CD8-positive, alpha-beta memory T cell (primary cell): ENCODE measurements at regions not wholly inside any gene's neighbourhood (a gene's known extent, or its start where the extent isn't known, plus 50 kb on each side); places are given as distances from the start of the nearest gene placed in this dataset.

Experiments used
- CTCF ChIA-PET: fragments of 350-600 bp; sonication (Branson Sonifier 250); formaldehyde crosslinking; loops from one replicate; lab custom pipeline; 2021; ENCODE audit warnings: antibody characterized with exemption; lab: Charles Lee
- POLR2A ChIA-PET: fragments of 350-600 bp; sonication (Branson Sonifier 250); formaldehyde crosslinking; loops from one replicate; lab custom pipeline; 2021; ENCODE audit warnings: antibody characterized with exemption; lab: Charles Lee
- DNase-seq, 5 donors: peaks; one replicate each; pipeline versions ENCODE4 v3.0.0 to v3.0.0-alpha.2; 2020 to 2022; ENCODE audit warnings: mixed read lengths in 1 of 5
- H3K27ac ChIP-seq: one replicate; pipeline ENCODE4 v1.7.0; 2013; ENCODE audit warnings: low read depth, mild to moderate bottlenecking, low read length, moderate library complexity
- H3K27me3 ChIP-seq: 2 replicates; pipeline ENCODE4 v1.7.0; 2013; ENCODE audit warnings: low read length, mild to moderate bottlenecking; ENCODE audit not compliant: insufficient read depth, poor library complexity, severe bottlenecking
- H3K36me3 ChIP-seq: 2 replicates; pipeline ENCODE4 v1.7.0; 2013; ENCODE audit warnings: mild to moderate bottlenecking, low read length, moderate library complexity; ENCODE audit not compliant: insufficient read depth
- H3K4me1 ChIP-seq: 2 replicates; pipeline ENCODE4 v1.7.0; 2013; ENCODE audit warnings: mild to moderate bottlenecking, low read length, moderate library complexity; ENCODE audit not compliant: insufficient read depth
- H3K4me3 ChIP-seq: 2 replicates; pipeline ENCODE4 v1.7.0; 2013; ENCODE audit warnings: mild to moderate bottlenecking, low read length
- H3K9me3 ChIP-seq: 2 replicates; pipeline ENCODE4 v1.7.0; 2013; ENCODE audit warnings: mild to moderate bottlenecking, low read length
- H3K27ac Mint-ChIP-seq, 8 donors: one replicate each; pipeline ENCODE4 v1.8.0; 2020 to 2021; ENCODE audit warnings: mixed read lengths in 8 of 8, mild to moderate bottlenecking in 6 of 8, inconsistent platforms in 3 of 8, moderate library complexity in 3 of 8
- H3K27me3 Mint-ChIP-seq, 2 donors: one replicate each; pipeline ENCODE4 v1.8.0; 2020 to 2021; ENCODE audit warnings: mixed read lengths in 2 of 2, mild to moderate bottlenecking in 1 of 2, moderate library complexity in 1 of 2
- H3K36me3 Mint-ChIP-seq, 3 donors: one replicate each; pipeline ENCODE4 v1.8.0; 2020 to 2021; ENCODE audit warnings: mixed read lengths in 3 of 3, inconsistent platforms in 1 of 3, mild to moderate bottlenecking in 1 of 3
- H3K4me1 Mint-ChIP-seq, 3 donors: one replicate each; pipeline ENCODE4 v1.8.0; 2020 to 2021; ENCODE audit warnings: mixed read lengths in 3 of 3, inconsistent platforms in 1 of 3, mild to moderate bottlenecking in 1 of 3
- H3K4me3 Mint-ChIP-seq, 7 donors: one replicate each; pipeline ENCODE4 v1.8.0; 2020 to 2021; ENCODE audit warnings: mixed read lengths in 7 of 7, mild to moderate bottlenecking in 6 of 7, moderate library complexity in 4 of 7, inconsistent platforms in 2 of 7
- H3K9me3 Mint-ChIP-seq, 5 donors: one replicate each; pipeline ENCODE4 v1.8.0; 2020 to 2022; ENCODE audit warnings: mixed read lengths in 5 of 5, mild to moderate bottlenecking in 3 of 5, moderate library complexity in 2 of 5, inconsistent platforms in 1 of 5

DNA sequence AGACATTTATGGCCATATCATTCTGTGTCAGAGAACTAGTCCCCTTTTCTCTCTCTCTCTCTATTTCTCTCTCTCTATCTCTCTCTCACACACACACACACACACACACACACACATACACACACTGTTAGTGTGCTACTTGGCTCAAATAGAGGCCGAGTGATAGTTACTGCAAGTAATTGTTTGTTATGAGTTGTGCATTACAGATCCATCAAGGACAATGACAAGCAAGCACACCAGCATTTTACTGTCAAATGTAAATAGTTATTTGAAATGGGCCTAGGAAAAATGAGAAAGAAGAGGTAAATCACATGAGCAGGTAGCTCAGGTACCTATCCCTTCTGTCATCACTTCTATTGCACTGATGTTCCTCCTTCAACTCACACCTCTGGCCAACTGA is 122.4 kb upstream of the CDH7 start:
- Mint-ChIP-seq H3K27me3 (no peaks in the 10 kb centered on the region), H3K4me3 (no peak overlapping the region), H3K27ac (no peak overlapping the region), H3K36me3 (no peaks in the 10 kb centered on the region), H3K9me3 (peaks cover 0 to 18% (median 7%) of the 10 kb centered on the region in 5 donors), H3K4me1 (no peaks in the 10 kb centered on the region)
- Histone ChIP-seq H3K4me1 (no peaks in the 10 kb centered on the region), H3K9me3 (no peaks in the 10 kb centered on the region), H3K36me3 (no peaks in the 10 kb centered on the region), H3K27me3 (no peaks in the 10 kb centered on the region), H3K4me3 (no peak overlapping the region), H3K27ac (no peak overlapping the region)
- ChIA-PET POLR2A (no interaction called here), CTCF (no interaction called here)
- no peak for DNase-seq

GRCh38 chr18:65623676-65624075 is 127.1 kb upstream of the CDH7 start:
- ChIA-PET POLR2A (no interaction called here), CTCF (no interaction called here)
- Mint-ChIP-seq H3K27ac (no peak overlapping the region), H3K4me1 (no peaks in the 10 kb centered on the region), H3K36me3 (no peaks in the 10 kb centered on the region), H3K4me3 (no peak overlapping the region), H3K9me3 (peaks cover 4 to 25% (median 8%) of the 10 kb centered on the region in 5 donors), H3K27me3 (no peaks in the 10 kb centered on the region)
- Histone ChIP-seq H3K27me3 (no peaks in the 10 kb centered on the region), H3K4me1 (no peaks in the 10 kb centered on the region), H3K36me3 (no peaks in the 10 kb centered on the region), H3K4me3 (no peak overlapping the region), H3K9me3 (no peaks in the 10 kb centered on the region), H3K27ac (no peak overlapping the region)
- DNase-seq, result no peak

DNA sequence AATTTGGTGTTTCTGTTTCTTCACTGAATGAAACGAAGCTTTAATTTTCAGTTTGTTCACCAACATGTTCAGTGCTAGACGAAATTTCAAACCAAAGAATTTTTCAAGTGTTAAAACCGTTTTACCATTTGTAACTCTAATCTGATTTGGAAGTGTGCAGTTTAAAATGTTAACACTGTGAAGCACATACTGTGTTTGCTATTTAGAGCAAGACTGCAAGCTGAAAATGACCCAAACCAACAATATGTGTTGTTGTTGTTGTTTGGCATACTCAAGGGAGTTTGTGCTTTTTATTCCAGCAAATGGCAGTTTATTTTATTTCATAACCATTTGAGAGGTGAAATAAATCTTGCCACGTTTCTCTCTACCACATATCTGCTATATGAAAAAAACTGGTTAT is 128.4 kb upstream of the CDH7 start:
- H3K27me3 ChIP-seq, result no peaks in the 10 kb centered on the region
- Mint-ChIP-seq H3K27ac (no peak overlapping the region), H3K4me3 (no peak overlapping the region), H3K27me3 (no peaks in the 10 kb centered on the region), H3K9me3 (peaks cover 8 to 33% (median 15%) of the 10 kb centered on the region in 5 donors), H3K4me1 (no peaks in the 10 kb centered on the region), H3K36me3 (no peaks in the 10 kb centered on the region)
- H3K9me3 ChIP-seq, result no peaks in the 10 kb centered on the region
- no peak overlapping the region for H3K4me3 ChIP-seq
- ChIA-PET CTCF (no interaction called here), POLR2A (no interaction called here)
- DNase-seq, result no peak
- H3K4me1 ChIP-seq, result no peaks in the 10 kb centered on the region
- no peaks in the 10 kb centered on the region for H3K36me3 ChIP-seq
- H3K27ac ChIP-seq, result no peak overlapping the region

DNA sequence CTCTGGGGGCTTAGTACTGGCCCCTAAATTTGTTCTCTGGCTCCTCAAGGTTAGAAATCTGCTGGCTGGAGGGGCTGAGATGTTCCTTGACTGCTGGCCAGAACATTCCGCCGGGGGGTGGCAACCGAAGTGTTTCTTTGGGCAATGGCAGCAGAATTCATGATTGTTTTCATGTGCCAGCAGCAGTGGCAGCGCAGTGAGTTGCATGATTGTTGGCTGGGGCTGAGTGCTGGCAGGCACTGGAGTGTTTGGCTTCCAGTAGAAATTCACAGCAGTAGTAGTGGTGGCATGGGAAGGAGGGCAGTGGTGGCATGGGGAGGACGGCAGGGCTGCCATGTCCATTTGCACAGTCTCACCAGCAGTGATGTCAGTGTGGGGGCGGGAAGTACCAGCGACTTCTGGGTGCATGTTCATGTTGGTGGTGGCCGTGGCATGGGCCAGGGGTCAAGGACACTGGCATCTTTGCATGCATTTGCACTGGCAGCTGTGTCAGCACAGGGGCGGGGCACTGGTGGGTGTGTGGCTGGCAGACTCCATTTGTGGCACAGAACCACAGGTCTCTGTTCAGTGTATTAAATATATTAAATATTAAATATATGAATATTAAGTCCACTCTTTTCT is 130.6 kb upstream of the CDH7 start:
- no peaks in the 10 kb centered on the region for H3K9me3 ChIP-seq
- H3K9me3 Mint-ChIP-seq, result peaks cover 10 to 28% (median 16%) of the 10 kb centered on the region in 5 donors
- no peaks in the 10 kb centered on the region for H3K4me1 Mint-ChIP-seq
- no peaks in the 10 kb centered on the region for H3K4me1 ChIP-seq
- CTCF ChIA-PET, result no interaction called here
- no peaks in the 10 kb centered on the region for H3K36me3 Mint-ChIP-seq
- H3K4me3 ChIP-seq, result no peak overlapping the region
- H3K36me3 ChIP-seq, result no peaks in the 10 kb centered on the region
- H3K27ac Mint-ChIP-seq, result peak overlapping the region in 1 of 8 donors; percentile 78
- no peaks in the 10 kb centered on the region for H3K27me3 ChIP-seq
- POLR2A ChIA-PET, result no interaction called here
- DNase-seq, result no peak
- H3K4me3 Mint-ChIP-seq, result no peak overlapping the region
- H3K27me3 Mint-ChIP-seq, result no peaks in the 10 kb centered on the region
- H3K27ac ChIP-seq, result no peak overlapping the region

DNA sequence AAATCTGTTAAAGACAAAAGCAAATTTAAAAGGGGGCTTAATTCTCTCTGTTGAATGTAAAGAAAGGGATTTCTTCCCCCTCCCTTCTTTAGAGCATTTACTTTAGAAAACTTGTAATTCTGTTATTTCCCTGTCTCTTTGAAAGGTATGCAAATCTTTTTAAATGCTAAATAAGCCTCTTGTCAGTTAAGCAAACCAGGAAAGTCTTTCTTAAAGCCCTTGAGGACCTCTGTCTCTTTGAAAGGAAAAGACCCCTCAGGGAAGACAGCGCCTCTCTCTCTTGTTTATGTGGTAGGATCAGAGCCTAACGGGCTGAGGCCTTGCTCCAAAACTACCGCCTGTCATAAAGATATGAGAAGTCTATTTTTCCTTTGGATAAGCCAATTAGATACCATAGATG is 139.9 kb upstream of the CDH7 start:
- Mint-ChIP-seq H3K4me1 (no peaks in the 10 kb centered on the region), H3K27ac (no peak overlapping the region), H3K27me3 (no peaks in the 10 kb centered on the region), H3K36me3 (no peaks in the 10 kb centered on the region), H3K9me3 (peaks cover 4 to 13% (median 10%) of the 10 kb centered on the region in 5 donors), H3K4me3 (no peak overlapping the region)
- no peak for DNase-seq
- Histone ChIP-seq H3K27ac (no peak overlapping the region), H3K27me3 (no peaks in the 10 kb centered on the region), H3K36me3 (no peaks in the 10 kb centered on the region), H3K4me3 (no peak overlapping the region), H3K9me3 (no peaks in the 10 kb centered on the region), H3K4me1 (no peaks in the 10 kb centered on the region)
- CTCF ChIA-PET, result no interaction called here
- POLR2A ChIA-PET, result no interaction called here

- H3K9me3 ChIP-seq, result no peaks in the 10 kb centered on the region
- CTCF ChIA-PET, result no interaction called here
- peaks cover 4 to 14% (median 10%) of the 10 kb centered on the region in 5 donors for H3K9me3 Mint-ChIP-seq
- H3K27me3 ChIP-seq, result no peaks in the 10 kb centered on the region
- no peak overlapping the region for H3K4me3 ChIP-seq
- H3K27me3 Mint-ChIP-seq, result no peaks in the 10 kb centered on the region
- no peak overlapping the region for H3K27ac Mint-ChIP-seq
- H3K4me1 Mint-ChIP-seq, result no peaks in the 10 kb centered on the region
- DNase-seq, result no peak
- H3K4me3 Mint-ChIP-seq, result no peak overlapping the region
- H3K36me3 Mint-ChIP-seq, result no peaks in the 10 kb centered on the region
- H3K4me1 ChIP-seq, result no peaks in the 10 kb centered on the region
- no peak overlapping the region for H3K27ac ChIP-seq
- H3K36me3 ChIP-seq, result no peaks in the 10 kb centered on the region
- POLR2A ChIA-PET, result no interaction called here
Measured at GRCh38 chr18:65608471-65608870, 142.3 kb upstream of the CDH7 start.

GRCh38 chr18:65607161-65607560 is 143.7 kb upstream of the CDH7 start:
- CTCF ChIA-PET, result interaction anchor here (1.2 kb wide), 1 partner anchor 32 kb away, joined by 3 read pairs; no protein-coding TSS in a partner anchor

DNA sequence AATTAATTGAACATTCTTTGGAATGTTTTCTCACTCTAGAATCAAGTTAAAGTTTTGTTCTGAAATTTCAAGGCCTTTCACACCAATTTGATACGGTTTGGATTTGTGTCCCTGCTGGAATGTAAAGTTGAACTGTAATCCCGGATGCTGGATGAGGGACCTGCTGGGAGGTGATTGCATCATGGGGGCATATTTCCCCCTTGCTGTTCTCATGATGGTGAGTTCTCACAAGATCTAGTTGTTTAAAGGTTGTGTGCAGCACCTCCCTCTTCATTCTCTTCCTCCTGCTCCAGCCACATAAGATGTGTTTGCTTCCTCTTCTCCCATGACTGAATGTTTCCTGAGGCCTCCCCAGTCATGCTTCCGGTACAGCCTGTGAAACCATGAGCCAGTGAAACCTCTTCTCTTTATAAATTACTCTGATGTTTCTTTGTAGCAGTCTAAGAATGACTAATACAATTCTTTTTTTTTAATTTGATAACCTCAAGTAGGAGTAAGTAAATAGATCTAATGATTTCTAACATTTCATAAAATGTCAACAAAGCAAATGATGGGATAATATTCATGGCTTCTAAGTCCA is 144.2 kb upstream of the CDH7 start:
- no peaks in the 10 kb centered on the region for H3K36me3 Mint-ChIP-seq
- no peak for DNase-seq

More at GRCh38 chr18:65607161-65607560, 143.7 kb upstream of the CDH7 start:
- no peak for DNase-seq
- Mint-ChIP-seq H3K4me3 (no peak overlapping the region), H3K27me3 (no peaks in the 10 kb centered on the region), H3K27ac (no peak overlapping the region), H3K9me3 (peaks cover 4 to 18% (median 10%) of the 10 kb centered on the region in 5 donors), H3K36me3 (no peaks in the 10 kb centered on the region), H3K4me1 (no peaks in the 10 kb centered on the region)
- H3K27me3 ChIP-seq, result no peaks in the 10 kb centered on the region
- no peaks in the 10 kb centered on the region for H3K9me3 ChIP-seq
- no peaks in the 10 kb centered on the region for H3K36me3 ChIP-seq
- POLR2A ChIA-PET, result no interaction called here
- H3K4me1 ChIP-seq, result no peaks in the 10 kb centered on the region
- no peak overlapping the region for H3K4me3 ChIP-seq
- H3K27ac ChIP-seq, result no peak overlapping the region

More for the DNA sequence above, 144.2 kb upstream of the CDH7 start:
- H3K9me3 ChIP-seq, result no peaks in the 10 kb centered on the region
- Mint-ChIP-seq H3K27ac (no peak overlapping the region), H3K9me3 (peaks cover 4 to 20% (median 10%) of the 10 kb centered on the region in 5 donors), H3K4me3 (no peak overlapping the region), H3K4me1 (no peaks in the 10 kb centered on the region), H3K27me3 (no peaks in the 10 kb centered on the region)
- H3K36me3 ChIP-seq, result no peaks in the 10 kb centered on the region
- ChIA-PET POLR2A (no interaction called here), CTCF (no interaction called here)
- H3K4me3 ChIP-seq, result no peak overlapping the region
- H3K4me1 ChIP-seq, result no peaks in the 10 kb centered on the region
- H3K27ac ChIP-seq, result no peak overlapping the region
- H3K27me3 ChIP-seq, result no peaks in the 10 kb centered on the region
